Spinal cord (tissue), 10 donors: ENCODE measurements at regions not wholly inside any gene's neighbourhood (a gene's known extent, or its start where the extent isn't known, plus 50 kb on each side); places are given as distances from the start of the nearest gene placed in this dataset. TPM values are rescaled to one million over a fixed set of nuclear protein-coding genes. Genes with fewer than 3 reads are reported as not detected.
A peak's percentile ranks its signal among the peaks of the same experiment; 100 is the strongest.

Experiments
- DNase-seq, 6 donors: peaks; one replicate each; pipeline versions ENCODE4 v3.0.0 to v3.0.0-alpha.2; 2013 to 2015; ENCODE audit warnings: low spot score in 6 of 6, low read depth in 4 of 6
- H3K27ac ChIP-seq: one replicate; pipeline ENCODE4 v1.5.1; 2013; ENCODE audit warnings: low read depth, low read length, control low read depth
- H3K27me3 ChIP-seq: one replicate; pipeline ENCODE4 v1.6.1; 2013; ENCODE audit warnings: low read length; ENCODE audit not compliant: control insufficient read depth, insufficient read depth
- H3K36me3 ChIP-seq: one replicate; pipeline ENCODE4 v1.6.1; 2013; ENCODE audit warnings: low read length; ENCODE audit not compliant: control insufficient read depth, insufficient read depth
- H3K4me1 ChIP-seq: one replicate; pipeline ENCODE4 v1.6.1; 2013; ENCODE audit warnings: low read length; ENCODE audit not compliant: control insufficient read depth, insufficient read depth
- H3K4me3 ChIP-seq: one replicate; pipeline ENCODE4 v1.5.1; 2013; ENCODE audit warnings: low read depth, low read length, control low read depth
- H3K9me3 ChIP-seq: one replicate; pipeline ENCODE4 v1.6.1; 2013; ENCODE audit warnings: low read length; ENCODE audit not compliant: control insufficient read depth, insufficient read depth
- WGBS: methylation state at CpG from one replicate; pipeline ENCODE4 v1.1.5; 2013; ENCODE audit warnings: missing lambda C conversion rate; ENCODE audit not compliant: insufficient coverage; 5-methylcytosine and 5-hydroxymethylcytosine counted together
- small RNA-seq: library from RNA; depleted of rRNA; stranded (forward); fragments of <200 nt; gene quantifications from one replicate; pipeline ENCODE3, GENCODE V24; 2014; ENCODE audit warnings: low replicate concordance
- donor health status: healthy.

DNA sequence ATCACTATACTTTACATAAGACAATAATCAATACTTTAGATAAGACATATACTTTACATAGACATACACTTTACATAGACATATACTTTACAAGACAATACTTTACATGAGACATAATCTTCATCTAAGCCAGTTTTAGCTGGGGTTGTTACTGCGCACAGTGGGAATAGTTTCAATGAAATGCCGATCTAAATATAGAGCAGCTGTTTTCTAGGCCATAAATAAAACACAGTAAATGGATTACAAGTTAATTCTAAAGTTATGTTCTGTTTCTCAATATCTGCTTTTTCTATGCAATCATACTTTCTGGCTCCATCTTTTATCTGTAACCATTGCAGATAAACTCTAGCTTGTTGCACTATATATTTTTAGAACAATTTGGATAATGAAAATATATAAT is 1470.6 kb upstream of the PABPC4L start:
- no peaks in the 10 kb centered on the region for H3K9me3 ChIP-seq
- no peaks in the 10 kb centered on the region for H3K36me3 ChIP-seq
- H3K4me1 ChIP-seq: no peaks in the 10 kb centered on the region
- WGBS: no CpG with 5 or more reads among the region's 2 CpGs
- H3K27me3 ChIP-seq: no peaks in the 10 kb centered on the region
- no peak overlapping the region for H3K4me3 ChIP-seq
- no peak overlapping the region for H3K27ac ChIP-seq
- DNase-seq: no peak

DNA sequence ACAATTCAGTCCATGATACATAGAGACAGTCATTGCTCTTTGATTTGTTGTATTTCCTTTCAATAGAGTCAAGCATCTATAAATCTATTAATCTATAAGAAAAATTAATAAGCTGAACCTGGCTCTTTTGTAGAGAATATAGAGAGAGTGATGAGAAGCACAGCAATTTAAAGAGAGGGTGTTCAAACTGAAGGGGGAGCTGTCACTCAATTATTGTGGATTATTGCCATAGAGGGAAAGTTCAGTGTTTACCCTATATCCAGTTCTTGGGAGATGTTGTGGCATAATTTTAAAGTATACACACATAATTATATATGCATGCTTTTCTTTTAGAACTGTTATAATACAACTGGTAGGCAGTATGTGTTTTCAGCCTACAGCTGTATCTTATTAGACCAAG is 1469.0 kb upstream of the PABPC4L start:
- no peaks in the 10 kb centered on the region for H3K4me1 ChIP-seq
- no peaks in the 10 kb centered on the region for H3K36me3 ChIP-seq
- no peaks in the 10 kb centered on the region for H3K9me3 ChIP-seq
- DNase-seq: no peak
- no peaks in the 10 kb centered on the region for H3K27me3 ChIP-seq
- no peak overlapping the region for H3K27ac ChIP-seq
- H3K4me3 ChIP-seq: no peak overlapping the region

Small RNAs in the stretch of these regions (small RNA-seq; reads per million reads assigned to genes)
- gene RNU1-89P (0.95 reads per million, percentile 78 among the genes with 10 or more reads in this experiment), gene SERF1AP1 (not detected)
